Esophagus squamous epithelium (tissue), 4 donors: ENCODE measurements at regions not wholly inside any gene's neighbourhood (a gene's known extent, or its start where the extent isn't known, plus 50 kb on each side); places are given as distances from the start of the nearest gene placed in this dataset.

Experiments
- CTCF ChIP-seq, 6 experiments: fragments of 450-650 bp in 4 of 6; fragments of 200-600 bp in 2 of 6; sonication (generic) in 2 of 6; IDR thresholded peaks; one replicate each; pipeline ENCODE4 v1.5.1; 2016 to 2019; ENCODE audit warnings: antibody characterized with exemption in 6 of 6, mild to moderate bottlenecking in 4 of 6, moderate library complexity in 4 of 6
- POLR2A ChIP-seq, 4 donors: fragments of 450-650 bp; IDR thresholded peaks; one replicate each; pipeline ENCODE4 v1.6.1; 2017; ENCODE audit warnings: antibody characterized with exemption in 4 of 4, mild to moderate bottlenecking in 4 of 4, moderate library complexity in 3 of 4

GRCh38 chr20:7029019-7029418 lies 261.5 kb downstream of the BMP2 start:
- TF ChIP-seq CTCF (IDR thresholded peaks at IDR 0.05) (no peak), POLR2A (IDR thresholded peaks at IDR 0.05) (no peak)
